ENCODE measurements at regions not wholly inside any gene's neighbourhood (a gene's known extent, or its start where the extent isn't known, plus 50 kb on each side); places are given as distances from the start of the nearest gene placed in this dataset.

DNA sequence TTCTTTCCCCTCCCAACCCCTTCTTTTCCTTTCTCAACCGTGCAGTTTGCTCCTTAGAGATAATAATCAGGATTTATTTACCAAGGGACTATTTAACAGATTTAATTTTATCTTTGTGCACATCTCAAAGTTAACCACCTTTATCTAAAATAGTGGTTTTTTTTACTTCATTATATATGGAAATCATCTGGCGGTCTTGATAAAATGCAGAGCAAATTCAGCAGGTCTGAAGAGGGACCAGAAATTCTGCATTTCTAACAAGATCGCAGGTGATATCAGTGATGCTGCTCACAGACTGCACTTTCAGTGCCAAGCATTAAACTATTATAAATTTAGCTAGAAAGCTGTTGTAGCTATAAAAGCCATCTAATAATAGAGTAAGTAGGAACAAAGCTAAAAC, 83.4 kb upstream of the NEGR1 start:
- no peak for DNase-seq

DNA sequence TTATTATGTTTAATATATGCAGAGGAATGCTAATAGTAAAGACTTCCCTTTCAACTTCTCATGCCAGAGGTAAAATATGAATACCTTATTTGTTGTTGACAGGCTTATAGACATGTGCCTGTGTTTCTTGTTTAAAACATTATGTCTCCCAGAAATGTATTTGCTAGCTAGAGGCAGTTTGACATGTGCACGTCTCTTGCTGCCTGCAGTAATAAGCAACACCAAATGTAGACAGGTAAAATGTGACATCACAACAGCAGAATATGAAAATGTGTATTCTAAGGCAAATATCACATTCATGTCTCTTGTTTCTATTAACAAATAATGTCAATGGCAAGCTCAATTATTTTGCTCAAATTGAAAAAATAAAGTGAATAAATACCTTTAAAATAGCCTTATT, 80.2 kb upstream of the NEGR1 start:
- no peak for DNase-seq

DNA sequence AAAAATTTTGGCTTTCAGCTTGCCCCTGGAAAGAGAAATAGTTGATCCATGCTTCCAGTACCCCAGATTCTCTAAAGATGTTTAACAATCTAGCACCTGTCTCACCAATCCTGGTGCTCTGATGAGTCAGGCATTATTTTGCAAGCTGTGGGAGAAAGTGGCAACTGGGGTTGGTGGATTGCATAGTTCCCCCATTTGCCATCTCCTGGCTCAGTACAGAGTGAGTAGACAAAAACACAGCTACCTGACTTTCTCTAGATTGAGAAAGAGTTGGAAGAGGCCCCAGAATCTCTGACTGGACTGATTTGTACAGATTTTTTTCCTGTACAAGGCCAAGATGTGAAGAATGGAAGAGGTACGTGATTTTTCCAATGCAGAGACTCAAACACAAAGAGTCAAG, 75.1 kb upstream of the NEGR1 start:
- DNase-seq: no peak

DNA sequence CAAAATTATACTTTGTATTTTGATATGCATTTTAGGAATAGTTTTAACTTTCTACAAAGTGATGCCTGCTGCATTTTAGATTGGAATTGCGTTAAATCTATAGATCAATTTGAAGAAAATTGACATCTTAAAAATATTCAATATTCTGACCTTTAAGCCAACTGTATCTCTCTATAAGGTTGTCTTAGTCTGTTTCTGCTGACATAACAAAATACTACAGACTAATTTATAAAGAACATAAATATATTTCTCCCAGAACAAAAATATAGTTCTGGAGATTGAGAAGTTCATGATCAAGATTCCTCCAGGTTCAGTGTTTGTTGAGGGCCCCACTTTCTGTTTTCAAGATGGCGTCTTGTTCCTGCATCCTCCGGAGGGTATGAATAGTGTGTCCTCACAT, 73.6 kb upstream of the NEGR1 start:
- DNase-seq: no peak

DNA sequence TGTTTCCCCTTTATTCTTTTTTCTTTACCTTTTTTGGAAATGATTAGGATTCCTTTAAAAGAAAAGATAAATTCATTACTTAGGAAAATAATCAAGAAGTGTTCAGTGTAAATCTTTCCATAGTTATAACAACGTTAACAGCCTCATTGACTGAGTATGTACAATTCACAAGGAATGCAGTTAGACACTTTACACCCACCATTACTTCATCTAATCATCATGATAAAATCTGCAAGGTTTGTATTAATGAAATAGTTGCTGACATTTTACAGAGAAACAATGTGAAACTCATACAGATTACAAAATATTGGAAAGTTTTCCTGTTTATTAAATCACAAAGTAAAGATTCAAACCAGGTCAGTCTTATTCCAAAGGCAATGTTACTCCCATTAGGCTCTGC, 59.3 kb upstream of the NEGR1 start:
- no peak for DNase-seq

DNA sequence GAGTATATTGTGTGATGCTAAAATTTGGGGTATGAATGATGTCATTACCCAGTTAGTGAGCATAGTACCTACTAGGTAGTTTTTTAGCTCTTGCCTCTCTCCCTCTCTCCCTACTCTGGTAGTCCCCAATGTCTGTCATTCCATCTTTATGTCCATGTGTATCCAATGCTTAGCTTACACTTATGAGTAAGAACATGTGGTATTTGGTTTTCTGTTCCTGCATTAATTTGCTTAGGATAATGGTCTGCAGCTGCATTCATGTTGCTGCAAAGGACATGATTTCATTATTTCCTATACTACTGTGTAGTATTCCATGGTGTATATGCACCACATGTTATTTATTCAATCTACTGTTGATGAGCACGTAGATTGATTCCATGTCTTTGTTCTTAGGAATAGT, 54.4 kb upstream of the NEGR1 start:
- DNase-seq: no peak

Measured in NCI-H1694 (cell line).